GM21515 (cell line): ENCODE measurements at regions not wholly inside any gene's neighbourhood (a gene's known extent, or its start where the extent isn't known, plus 50 kb on each side); places are given as distances from the start of the nearest gene placed in this dataset.

Source experiments
- ATAC-seq: cut with Tn5 transposase; IDR thresholded peaks from one replicate; pipeline ENCODE4 v1.9.1; 2021; ENCODE audit not compliant: unreplicated experiment

GRCh38 chr13:40206241-40207000 lies 460.0 kb downstream of the FOXO1 start:
- peak; percentile 50 for ATAC-seq

DNA sequence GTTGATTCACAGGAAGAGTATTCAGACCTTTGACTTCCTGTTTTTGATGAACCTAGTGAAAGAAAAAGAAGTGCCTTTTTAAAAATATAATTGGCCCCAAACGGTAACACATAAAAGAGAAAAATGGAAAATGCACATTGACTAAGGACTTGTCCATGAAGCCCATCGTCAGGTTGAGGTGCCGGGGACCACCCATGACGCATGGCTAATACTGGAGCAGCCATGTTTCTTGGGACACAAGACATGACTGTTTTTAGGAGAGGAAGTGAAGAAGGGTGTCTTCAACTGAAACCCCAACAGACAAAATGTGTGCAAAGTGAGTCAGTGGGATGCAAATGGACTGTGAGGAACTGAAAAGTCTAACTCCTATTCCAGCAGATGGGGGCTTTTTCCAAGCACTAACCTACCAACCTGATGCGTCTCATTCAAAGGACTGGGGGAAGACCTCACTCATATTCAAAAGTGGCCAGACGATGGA lies 459.4 kb downstream of the FOXO1 start:
- peak; percentile 58 for ATAC-seq

DNA sequence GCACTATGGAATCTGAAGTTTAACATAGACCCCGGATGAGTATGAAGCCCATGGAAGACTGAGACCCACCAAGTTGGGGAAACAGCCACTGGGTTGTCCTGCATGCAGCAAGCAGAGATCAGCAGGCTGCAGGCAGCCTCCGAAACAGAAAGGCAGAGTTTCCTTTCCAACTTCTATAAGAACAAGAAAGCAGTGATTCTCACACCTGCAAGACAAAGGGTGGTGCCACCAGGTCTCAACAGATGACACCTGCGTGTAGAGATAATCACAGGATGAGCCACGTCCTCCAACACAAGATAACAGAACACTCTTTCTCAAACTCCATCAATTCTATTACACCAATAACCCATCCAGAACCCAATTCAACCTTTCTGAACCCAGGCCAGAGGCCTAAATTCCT lies 457.9 kb downstream of the FOXO1 start:
- ATAC-seq = peak; percentile 46

- ATAC-seq = no peak
These were observed 455.4 kb downstream of the FOXO1 start for GRCh38 chr13:40210865-40211585.

GRCh38 chr13:40211586-40211968 lies 454.9 kb downstream of the FOXO1 start:
- no peak for ATAC-seq

DNA sequence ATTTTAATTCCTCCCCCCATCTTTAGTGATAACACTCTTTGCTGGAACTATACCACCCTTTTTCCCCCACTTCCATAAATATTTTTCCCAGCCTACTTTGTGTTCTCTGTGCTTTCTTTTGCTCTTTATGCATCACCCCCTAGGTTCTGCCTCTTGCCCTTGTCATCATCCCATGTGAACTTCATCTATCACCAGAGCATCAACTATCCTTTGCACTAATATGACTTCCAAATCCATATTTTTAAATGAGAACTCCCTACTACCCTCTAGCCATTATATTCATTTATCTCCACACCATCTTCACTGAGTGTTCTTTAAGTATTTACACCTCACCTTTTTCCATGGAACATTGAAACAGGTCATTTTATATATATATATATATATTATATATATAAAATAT lies 452.7 kb downstream of the FOXO1 start:
- ATAC-seq = no peak

GRCh38 chr13:40215311-40215710 lies 451.1 kb downstream of the FOXO1 start:
- no peak for ATAC-seq

- ATAC-seq = no peak
These were observed 450.7 kb downstream of the FOXO1 start for GRCh38 chr13:40215747-40216146.

DNA sequence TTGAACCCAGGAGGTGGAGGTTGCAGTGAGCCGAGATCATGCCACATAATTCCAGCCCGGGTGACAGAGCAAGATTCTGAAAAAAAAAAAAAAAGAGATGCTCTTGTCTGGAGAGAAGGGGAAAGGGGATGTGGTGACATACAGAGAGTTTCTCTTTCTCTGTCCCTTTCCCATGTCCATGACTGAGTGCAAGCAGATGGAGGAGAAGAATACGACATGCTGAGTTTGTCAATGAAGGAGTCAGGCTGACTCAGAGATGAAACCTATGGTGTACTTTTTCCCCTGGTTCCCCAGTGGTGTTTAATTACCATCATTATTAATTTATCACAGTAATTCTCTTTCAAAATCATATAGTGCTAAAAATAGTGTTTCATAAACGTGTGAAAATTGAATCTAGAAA lies 448.8 kb downstream of the FOXO1 start:
- no peak for ATAC-seq

DNA sequence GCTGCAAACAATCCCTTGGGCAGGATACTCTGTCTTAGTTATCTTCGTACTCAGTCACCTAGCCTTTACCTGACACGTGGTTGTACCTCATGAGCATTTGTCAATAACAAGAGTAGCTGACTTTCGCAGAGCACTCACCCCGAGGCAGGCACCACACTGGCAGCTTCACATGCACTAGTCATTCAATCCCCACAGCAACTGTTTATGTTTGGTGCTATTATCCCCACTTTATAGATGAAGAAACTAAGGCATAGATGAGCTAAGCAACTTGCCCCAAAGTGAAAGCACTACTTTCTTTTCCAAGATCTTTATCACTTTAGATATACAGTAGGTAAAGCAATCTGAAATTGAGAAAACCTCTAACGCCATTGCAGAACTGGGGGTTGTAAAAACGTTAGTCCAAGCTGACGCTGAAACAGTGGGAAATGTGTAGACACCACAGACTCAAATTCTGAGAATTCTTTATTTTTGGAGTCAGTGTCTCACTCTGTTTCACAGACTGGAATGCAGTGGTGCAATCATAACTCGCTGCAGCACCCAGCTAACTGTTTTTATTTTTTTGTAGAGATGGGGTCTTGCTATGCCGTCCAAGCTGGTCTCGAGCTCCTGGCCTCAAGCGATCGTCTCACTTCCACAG lies 446.0 kb downstream of the FOXO1 start:
- ATAC-seq = no peak

GRCh38 chr13:40221131-40221459 lies 445.3 kb downstream of the FOXO1 start:
- no peak for ATAC-seq

- ATAC-seq = no peak
These were observed 444.8 kb downstream of the FOXO1 start for GRCh38 chr13:40221460-40222201.

- no peak for ATAC-seq
These were observed 442.9 kb downstream of the FOXO1 start for GRCh38 chr13:40223585-40223984.

GRCh38 chr13:40228496-40228895 lies 437.9 kb downstream of the FOXO1 start:
- no peak for ATAC-seq

GRCh38 chr13:40228990-40229389 lies 437.5 kb downstream of the FOXO1 start:
- no peak for ATAC-seq

DNA sequence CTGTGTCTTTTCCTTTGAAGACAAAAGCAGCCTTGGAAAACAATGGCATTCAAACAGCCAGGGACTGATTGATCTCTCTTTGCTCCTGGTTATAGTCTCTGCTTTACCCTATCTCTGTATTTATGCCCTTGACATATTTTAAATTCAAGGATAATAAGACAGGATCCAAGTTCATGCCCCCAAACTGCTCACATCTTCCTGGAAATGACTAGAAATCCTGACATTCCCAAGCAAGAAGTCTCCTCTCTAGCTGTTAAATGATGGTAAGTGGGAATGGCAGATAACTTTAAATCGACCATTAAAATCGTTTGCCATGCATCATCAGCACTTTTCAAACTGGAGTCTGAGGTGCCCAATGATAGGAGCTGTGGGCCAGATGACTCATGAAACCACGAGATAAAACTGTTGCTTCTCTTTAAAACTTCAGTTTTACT lies 435.6 kb downstream of the FOXO1 start:
- no peak for ATAC-seq

GRCh38 chr13:40231311-40231710 lies 435.1 kb downstream of the FOXO1 start:
- ATAC-seq = no peak

DNA sequence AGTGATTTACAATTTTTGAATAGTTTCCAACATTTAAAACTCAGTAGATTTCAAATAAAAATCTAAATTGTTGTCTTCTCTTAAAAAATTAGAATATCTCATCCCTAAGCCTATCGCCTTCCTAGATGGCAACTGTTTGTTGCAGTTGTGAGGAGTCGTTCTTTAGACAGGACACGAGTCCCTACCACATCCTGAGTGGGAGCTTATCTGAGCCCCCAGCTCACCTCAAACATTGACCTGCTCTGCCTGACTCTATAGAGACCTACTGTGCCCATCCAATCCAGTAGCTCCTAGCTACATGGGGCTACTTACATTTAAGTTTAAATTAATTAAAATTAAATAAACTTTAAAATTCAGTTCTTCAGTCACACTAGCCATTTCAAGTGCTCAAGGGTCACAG lies 434.7 kb downstream of the FOXO1 start:
- ATAC-seq = no peak

DNA sequence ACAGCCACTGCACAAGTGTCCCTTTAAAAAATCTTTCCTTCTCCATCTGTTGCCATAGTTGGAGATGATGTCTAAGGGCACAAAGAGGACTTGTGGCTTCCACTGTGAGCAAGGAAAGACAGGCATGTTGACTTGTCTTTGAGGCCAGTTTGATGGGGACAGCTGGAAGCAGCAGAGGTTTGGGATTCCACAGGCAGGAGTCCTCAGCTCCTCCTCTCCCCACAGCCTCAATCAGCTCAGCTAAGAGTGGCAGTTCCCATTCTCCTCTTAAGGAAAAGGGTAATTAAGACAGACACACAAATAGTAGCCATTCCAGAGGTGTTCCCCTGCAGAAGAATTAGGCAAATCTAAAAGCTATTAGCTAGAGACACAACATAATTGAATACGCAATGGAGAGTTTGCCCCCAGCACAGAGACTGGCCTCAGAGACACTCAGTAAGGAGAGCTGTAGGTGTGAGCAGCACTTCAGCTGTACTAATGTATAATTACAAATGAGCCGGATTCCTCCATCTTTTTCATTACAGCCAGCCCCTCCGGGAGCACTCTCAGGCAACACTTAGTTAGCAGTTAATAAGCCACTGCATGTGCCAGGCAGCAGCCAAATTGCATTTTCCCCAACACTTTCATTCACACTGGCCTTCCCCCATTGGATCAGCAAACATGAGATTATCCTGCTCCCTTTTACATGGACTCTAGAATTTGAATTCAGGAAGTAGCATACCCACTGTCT lies 434.0 kb downstream of the FOXO1 start:
- ATAC-seq = no peak

DNA sequence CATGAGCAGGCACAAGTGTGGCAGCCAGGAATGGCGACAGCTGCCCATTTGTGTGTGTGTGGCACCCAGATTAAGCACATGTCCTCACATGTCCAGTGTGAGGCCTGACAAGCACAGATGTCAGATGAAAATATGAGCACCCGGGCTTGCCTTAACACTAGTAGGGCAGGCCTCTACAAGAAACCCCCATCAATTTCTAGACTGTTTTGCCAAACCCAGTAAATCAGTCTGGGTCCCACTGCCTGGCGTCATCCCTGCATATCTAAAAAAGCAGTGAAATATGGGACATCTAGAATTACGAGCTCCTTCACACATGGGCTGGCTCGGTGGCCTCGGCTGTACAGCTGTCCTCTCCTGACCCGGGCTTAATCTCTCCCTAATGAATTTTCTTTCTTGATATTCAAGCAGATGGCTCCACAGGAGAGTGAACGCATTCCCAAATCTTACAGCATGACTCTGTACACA lies 432.7 kb downstream of the FOXO1 start:
- no peak for ATAC-seq
